ENCODE measurements at regions not wholly inside any gene's neighbourhood (a gene's known extent, or its start where the extent isn't known, plus 50 kb on each side); places are given as distances from the start of the nearest gene placed in this dataset.

GRCh38 chr16:60821661-60822060 lies 1214.6 kb downstream of the CDH8 start:
- Histone ChIP-seq H3K36me3 (ENCODE audit: control insufficient read depth in 2 of 3, insufficient read depth in 3 of 3, low read length in 3 of 3) (no peaks in the 10 kb centered on the region), H3K27me3 (ENCODE audit: control insufficient read depth, insufficient read depth, low read length) (no peaks in the 10 kb centered on the region), H3K4me1 (ENCODE audit: control insufficient read depth in 2 of 3, insufficient read depth in 2 of 3, low read depth in 1 of 3, low read length in 3 of 3) (no peaks in the 10 kb centered on the region), H3K9me3 (ENCODE audit: control insufficient read depth in 2 of 3, insufficient read depth in 1 of 3, low read length in 3 of 3) (no peaks in the 10 kb centered on the region), H3K9ac (ENCODE audit: low read length in 3 of 3) (no peak overlapping the region), H3K27ac (ENCODE audit: low read depth in 2 of 2, low read length in 2 of 2) (no peak overlapping the region), H3K4me3 (ENCODE audit: low read length in 3 of 3) (no peak overlapping the region)
- FAIRE-seq (no peak), DNase-seq (no peak)
- intact Hi-C loops (cut with DNase I), result no loop called here
- TF ChIP-seq CTCF (IDR thresholded peaks at IDR 0.05; ENCODE audit: borderline replicate concordance, extremely low read depth, insufficient read depth), result no peak

- Histone ChIP-seq H3K9ac (ENCODE audit: low read length in 3 of 3) (no peak overlapping the region), H3K4me3 (ENCODE audit: low read length in 3 of 3) (no peak overlapping the region), H3K36me3 (ENCODE audit: control insufficient read depth in 2 of 3, insufficient read depth in 3 of 3, low read length in 3 of 3) (no peaks in the 10 kb centered on the region), H3K9me3 (ENCODE audit: control insufficient read depth in 2 of 3, insufficient read depth in 1 of 3, low read length in 3 of 3) (no peaks in the 10 kb centered on the region), H3K4me1 (ENCODE audit: control insufficient read depth in 2 of 3, insufficient read depth in 2 of 3, low read depth in 1 of 3, low read length in 3 of 3) (no peaks in the 10 kb centered on the region), H3K27me3 (ENCODE audit: control insufficient read depth, insufficient read depth, low read length) (no peaks in the 10 kb centered on the region), H3K27ac (ENCODE audit: low read depth in 2 of 2, low read length in 2 of 2) (no peak overlapping the region)
- FAIRE-seq (no peak), DNase-seq (peak in 1 of 5 donors; percentile 1)
- intact Hi-C loops (cut with DNase I), result no loop called here
- TF ChIP-seq CTCF (IDR thresholded peaks at IDR 0.05; ENCODE audit: borderline replicate concordance, extremely low read depth, insufficient read depth), result no peak
These were observed 1215.9 kb downstream of the CDH8 start for GRCh38 chr16:60820361-60820760.

GRCh38 chr16:60818465-60818864 lies 1217.8 kb downstream of the CDH8 start:
- H3K9me3 ChIP-seq (ENCODE audit: control insufficient read depth in 2 of 3, insufficient read depth in 1 of 3, low read length in 3 of 3), result no peaks in the 10 kb centered on the region
- H3K27ac ChIP-seq (ENCODE audit: low read depth in 2 of 2, low read length in 2 of 2), result no peak overlapping the region
- DNase-seq (no peak), FAIRE-seq (no peak)
- no peak overlapping the region for H3K9ac ChIP-seq (ENCODE audit: low read length in 3 of 3)
- no peaks in the 10 kb centered on the region for H3K36me3 ChIP-seq (ENCODE audit: control insufficient read depth in 2 of 3, insufficient read depth in 3 of 3, low read length in 3 of 3)
- no peaks in the 10 kb centered on the region for H3K4me1 ChIP-seq (ENCODE audit: control insufficient read depth in 2 of 3, insufficient read depth in 2 of 3, low read depth in 1 of 3, low read length in 3 of 3)
- intact Hi-C loops (cut with DNase I), result no loop called here
- no peak for TF ChIP-seq CTCF (IDR thresholded peaks at IDR 0.05; ENCODE audit: borderline replicate concordance, extremely low read depth, insufficient read depth)
- no peaks in the 10 kb centered on the region for H3K27me3 ChIP-seq (ENCODE audit: control insufficient read depth, insufficient read depth, low read length)
- no peak overlapping the region for H3K4me3 ChIP-seq (ENCODE audit: low read length in 3 of 3)

- no peak overlapping the region for H3K4me3 ChIP-seq (ENCODE audit: low read length in 3 of 3)
- H3K27me3 ChIP-seq (ENCODE audit: control insufficient read depth, insufficient read depth, low read length), result no peaks in the 10 kb centered on the region
- intact Hi-C loops (cut with DNase I), result no loop called here
- no peak overlapping the region for H3K27ac ChIP-seq (ENCODE audit: low read depth in 2 of 2, low read length in 2 of 2)
- H3K36me3 ChIP-seq (ENCODE audit: control insufficient read depth in 2 of 3, insufficient read depth in 3 of 3, low read length in 3 of 3), result no peaks in the 10 kb centered on the region
- no peak overlapping the region for H3K9ac ChIP-seq (ENCODE audit: low read length in 3 of 3)
- no peak for TF ChIP-seq CTCF (IDR thresholded peaks at IDR 0.05; ENCODE audit: borderline replicate concordance, extremely low read depth, insufficient read depth)
- H3K4me1 ChIP-seq (ENCODE audit: control insufficient read depth in 2 of 3, insufficient read depth in 2 of 3, low read depth in 1 of 3, low read length in 3 of 3), result no peaks in the 10 kb centered on the region
- FAIRE-seq (no peak), DNase-seq (no peak)
- H3K9me3 ChIP-seq (ENCODE audit: control insufficient read depth in 2 of 3, insufficient read depth in 1 of 3, low read length in 3 of 3), result no peaks in the 10 kb centered on the region
These were observed 1219.8 kb downstream of the CDH8 start for GRCh38 chr16:60816461-60816860.

Data from kidney (tissue), 13 donors.